Chondrocyte (in vitro differentiated cells): ENCODE measurements at regions not wholly inside any gene's neighbourhood (a gene's known extent, or its start where the extent isn't known, plus 50 kb on each side); places are given as distances from the start of the nearest gene placed in this dataset.

Experiments used
- DNase-seq: peaks from one replicate; pipeline ENCODE4 v3.0.0; 2021; ENCODE audit warnings: mixed read lengths, low spot score
- H3K27ac Mint-ChIP-seq: one replicate; pipeline ENCODE4 v1.8.0; 2021; ENCODE audit warnings: mild to moderate bottlenecking, moderate library complexity, mixed read lengths; ENCODE audit not compliant: unreplicated experiment
- H3K27me3 Mint-ChIP-seq: 2 replicates; pipeline ENCODE4 v1.8.0; 2021; ENCODE audit warnings: low read depth, mixed read lengths
- H3K36me3 Mint-ChIP-seq: 2 replicates; pipeline ENCODE4 v1.8.0; 2021; ENCODE audit warnings: low read depth, mixed read lengths
- H3K4me1 Mint-ChIP-seq: 2 replicates; pipeline ENCODE4 v1.8.0; 2021; ENCODE audit warnings: low read depth, mild to moderate bottlenecking, mixed read lengths
- H3K4me3 Mint-ChIP-seq: one replicate; pipeline ENCODE4 v1.8.0; 2021; ENCODE audit warnings: mild to moderate bottlenecking, moderate library complexity, mixed read lengths; ENCODE audit not compliant: unreplicated experiment
- H3K9me3 Mint-ChIP-seq: 2 replicates; pipeline ENCODE4 v1.8.0; 2021; ENCODE audit warnings: low read depth, mixed read lengths
- TF ChIP-seq, protein P1 (sequence below): fragments of 200-600 bp; sonication (generic); IDR thresholded peaks from 2 replicates; pipeline ENCODE4 v1.5.0; 2021; ENCODE audit warnings: antibody characterized with exemption, mild to moderate bottlenecking, moderate library complexity

- no peak for DNase-seq
- Mint-ChIP-seq H3K27ac (peak overlapping the region; percentile 96), H3K36me3 (peaks cover 2% of the 10 kb centered on the region), H3K9me3 (peaks cover 6% of the 10 kb centered on the region), H3K4me1 (peaks cover 56% of the 10 kb centered on the region), H3K4me3 (no peak overlapping the region), H3K27me3 (no peaks in the 10 kb centered on the region)
- TF ChIP-seq, protein P1, sequence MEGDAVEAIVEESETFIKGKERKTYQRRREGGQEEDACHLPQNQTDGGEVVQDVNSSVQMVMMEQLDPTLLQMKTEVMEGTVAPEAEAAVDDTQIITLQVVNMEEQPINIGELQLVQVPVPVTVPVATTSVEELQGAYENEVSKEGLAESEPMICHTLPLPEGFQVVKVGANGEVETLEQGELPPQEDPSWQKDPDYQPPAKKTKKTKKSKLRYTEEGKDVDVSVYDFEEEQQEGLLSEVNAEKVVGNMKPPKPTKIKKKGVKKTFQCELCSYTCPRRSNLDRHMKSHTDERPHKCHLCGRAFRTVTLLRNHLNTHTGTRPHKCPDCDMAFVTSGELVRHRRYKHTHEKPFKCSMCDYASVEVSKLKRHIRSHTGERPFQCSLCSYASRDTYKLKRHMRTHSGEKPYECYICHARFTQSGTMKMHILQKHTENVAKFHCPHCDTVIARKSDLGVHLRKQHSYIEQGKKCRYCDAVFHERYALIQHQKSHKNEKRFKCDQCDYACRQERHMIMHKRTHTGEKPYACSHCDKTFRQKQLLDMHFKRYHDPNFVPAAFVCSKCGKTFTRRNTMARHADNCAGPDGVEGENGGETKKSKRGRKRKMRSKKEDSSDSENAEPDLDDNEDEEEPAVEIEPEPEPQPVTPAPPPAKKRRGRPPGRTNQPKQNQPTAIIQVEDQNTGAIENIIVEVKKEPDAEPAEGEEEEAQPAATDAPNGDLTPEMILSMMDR: no peak
Observed at GRCh38 chr4:123830930-123831329, 434.3 kb downstream of the SPRY1 start.

- no peak for DNase-seq
- TF ChIP-seq, protein P1: no peak
- H3K9me3 Mint-ChIP-seq: peaks cover 7% of the 10 kb centered on the region
- peak overlapping the region; percentile 96 for H3K27ac Mint-ChIP-seq
- H3K4me1 Mint-ChIP-seq: peaks cover 54% of the 10 kb centered on the region
- peaks cover 2% of the 10 kb centered on the region for H3K36me3 Mint-ChIP-seq
- no peaks in the 10 kb centered on the region for H3K27me3 Mint-ChIP-seq
- peak overlapping the region; percentile 3 for H3K4me3 Mint-ChIP-seq
Observed at GRCh38 chr4:123832173-123833026, 435.8 kb downstream of the SPRY1 start.

DNA sequence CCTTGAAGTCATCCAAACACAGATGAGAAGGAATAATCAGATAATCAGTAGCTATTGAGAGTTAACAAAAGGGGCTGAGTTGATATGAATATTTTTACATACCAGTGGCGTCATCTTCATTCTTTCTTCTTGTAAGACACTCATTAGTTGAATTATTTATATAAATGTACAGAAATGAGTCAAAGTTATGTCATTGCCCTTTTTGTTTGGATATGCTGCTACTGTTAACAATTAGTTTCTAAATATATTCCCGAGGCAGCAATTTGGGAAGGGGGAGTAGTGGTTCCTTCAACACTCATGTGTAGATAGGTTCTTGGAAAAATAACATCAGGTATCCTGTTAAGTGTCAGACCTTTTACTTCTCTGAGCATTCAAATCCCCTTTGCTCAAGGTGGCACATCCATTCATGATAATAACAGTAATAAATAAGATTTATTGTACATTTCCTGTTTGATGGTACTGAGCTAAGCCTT lies 436.6 kb downstream of the SPRY1 start:
- peaks cover 2% of the 10 kb centered on the region for H3K36me3 Mint-ChIP-seq
- H3K9me3 Mint-ChIP-seq: peaks cover 7% of the 10 kb centered on the region
- TF ChIP-seq, protein P1: no peak
- no peak for DNase-seq
- peak overlapping the region; percentile 96 for H3K27ac Mint-ChIP-seq
- H3K27me3 Mint-ChIP-seq: no peaks in the 10 kb centered on the region
- H3K4me3 Mint-ChIP-seq: no peak overlapping the region
- H3K4me1 Mint-ChIP-seq: peaks cover 55% of the 10 kb centered on the region

GRCh38 chr4:123835831-123836590 lies 439.4 kb downstream of the SPRY1 start:
- TF ChIP-seq, protein P1: no peak
- Mint-ChIP-seq H3K27me3 (no peaks in the 10 kb centered on the region), H3K4me3 (no peak overlapping the region), H3K9me3 (peaks cover 7% of the 10 kb centered on the region), H3K4me1 (peaks cover 59% of the 10 kb centered on the region), H3K36me3 (no peaks in the 10 kb centered on the region), H3K27ac (no peak overlapping the region)
- no peak for DNase-seq

DNA sequence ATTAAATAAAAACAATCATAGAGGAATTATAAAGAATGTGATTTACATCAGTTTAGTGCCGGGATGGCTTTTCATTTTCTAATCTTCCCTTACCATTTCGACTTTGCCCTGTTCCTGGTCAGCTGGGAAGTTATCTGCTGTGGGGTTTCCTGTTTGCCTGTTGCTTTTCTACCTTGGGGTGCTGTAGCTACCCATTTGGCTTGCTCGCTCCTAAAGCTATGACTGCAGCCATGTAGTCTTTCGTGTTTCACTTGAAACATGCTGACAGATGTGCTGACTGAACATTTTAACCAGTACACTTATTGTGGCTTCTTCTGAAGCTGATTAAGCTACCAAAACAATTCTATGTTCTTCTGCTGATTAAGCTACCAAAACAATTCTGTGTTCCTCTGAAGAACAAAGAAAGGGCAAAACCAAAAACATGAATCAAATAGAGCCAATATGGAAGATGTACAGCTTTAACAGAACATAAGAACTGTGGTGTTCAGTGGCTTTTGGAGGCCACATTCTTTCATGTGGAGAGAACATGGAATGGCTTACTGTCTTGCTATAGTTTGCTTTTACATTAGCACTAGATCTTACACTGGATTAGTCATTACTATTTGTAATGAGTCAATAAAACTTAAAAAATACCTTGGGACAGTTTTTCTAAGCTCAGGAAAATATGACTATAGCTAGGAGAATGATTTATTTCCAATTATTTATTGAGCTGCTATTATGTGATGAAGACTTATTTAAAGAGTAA lies 440.4 kb downstream of the SPRY1 start:
- DNase-seq: no peak
- Mint-ChIP-seq H3K4me3 (no peak overlapping the region), H3K27me3 (no peaks in the 10 kb centered on the region), H3K4me1 (peaks cover 49% of the 10 kb centered on the region), H3K27ac (no peak overlapping the region), H3K9me3 (peaks cover 7% of the 10 kb centered on the region), H3K36me3 (no peaks in the 10 kb centered on the region)
- TF ChIP-seq, protein P1: no peak
